Endometrium (tissue), 2 donors: ENCODE measurements at regions not wholly inside any gene's neighbourhood (a gene's known extent, or its start where the extent isn't known, plus 50 kb on each side); places are given as distances from the start of the nearest gene placed in this dataset.
"Not testable (repeated sequence)": the region's sequence is repeated elsewhere in the genome, so short reads cannot be mapped to it uniquely, and the experiment has no call there.

ENCODE experiments used
- FAIRE-seq: peaks from 2 replicates; lab custom pipeline; 2012; peaks lifted over from hg19 to GRCh38; lab: Jason Lieb, UNC
- donor health status: control.
- donor health status: control.

DNA sequence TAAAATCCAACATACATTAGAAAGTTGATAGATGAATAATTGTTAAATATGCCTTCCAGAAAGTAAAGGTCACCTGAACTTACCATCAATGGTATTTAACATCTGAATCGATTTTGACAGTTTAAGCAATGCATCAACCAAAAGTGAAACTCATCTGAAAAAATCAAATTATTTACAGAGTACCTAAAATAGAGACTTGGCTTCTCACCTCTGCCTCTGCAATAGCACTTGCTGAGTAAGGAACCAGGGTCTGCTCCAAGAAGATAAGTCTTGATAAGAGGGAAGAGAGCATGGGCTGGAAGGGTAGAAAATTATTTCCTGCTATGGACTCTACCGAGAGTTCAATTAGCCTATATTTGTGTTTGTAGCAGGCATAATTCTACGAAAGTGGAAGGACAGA is 868.3 kb downstream of the STIM2 start:
- FAIRE-seq = no peak

DNA sequence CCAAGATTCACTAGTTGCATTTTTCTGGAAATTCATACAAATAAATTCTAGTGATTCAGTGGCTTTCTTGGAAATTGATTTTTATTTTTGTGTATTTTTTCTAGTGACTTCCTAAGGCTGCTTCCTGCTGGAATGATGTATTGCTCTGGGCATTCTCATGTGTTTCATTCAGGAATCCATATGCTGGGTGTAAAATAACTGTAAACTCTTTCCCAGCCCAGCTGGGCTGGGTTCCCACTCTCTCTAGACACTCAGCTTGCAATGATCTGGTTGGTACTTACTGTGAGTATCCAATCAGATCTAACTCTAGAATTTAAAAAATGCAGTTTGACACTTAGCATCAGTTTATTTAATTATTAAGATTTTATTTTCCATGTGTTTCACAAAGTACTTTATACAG is 882.2 kb downstream of the STIM2 start:
- no peak for FAIRE-seq

DNA sequence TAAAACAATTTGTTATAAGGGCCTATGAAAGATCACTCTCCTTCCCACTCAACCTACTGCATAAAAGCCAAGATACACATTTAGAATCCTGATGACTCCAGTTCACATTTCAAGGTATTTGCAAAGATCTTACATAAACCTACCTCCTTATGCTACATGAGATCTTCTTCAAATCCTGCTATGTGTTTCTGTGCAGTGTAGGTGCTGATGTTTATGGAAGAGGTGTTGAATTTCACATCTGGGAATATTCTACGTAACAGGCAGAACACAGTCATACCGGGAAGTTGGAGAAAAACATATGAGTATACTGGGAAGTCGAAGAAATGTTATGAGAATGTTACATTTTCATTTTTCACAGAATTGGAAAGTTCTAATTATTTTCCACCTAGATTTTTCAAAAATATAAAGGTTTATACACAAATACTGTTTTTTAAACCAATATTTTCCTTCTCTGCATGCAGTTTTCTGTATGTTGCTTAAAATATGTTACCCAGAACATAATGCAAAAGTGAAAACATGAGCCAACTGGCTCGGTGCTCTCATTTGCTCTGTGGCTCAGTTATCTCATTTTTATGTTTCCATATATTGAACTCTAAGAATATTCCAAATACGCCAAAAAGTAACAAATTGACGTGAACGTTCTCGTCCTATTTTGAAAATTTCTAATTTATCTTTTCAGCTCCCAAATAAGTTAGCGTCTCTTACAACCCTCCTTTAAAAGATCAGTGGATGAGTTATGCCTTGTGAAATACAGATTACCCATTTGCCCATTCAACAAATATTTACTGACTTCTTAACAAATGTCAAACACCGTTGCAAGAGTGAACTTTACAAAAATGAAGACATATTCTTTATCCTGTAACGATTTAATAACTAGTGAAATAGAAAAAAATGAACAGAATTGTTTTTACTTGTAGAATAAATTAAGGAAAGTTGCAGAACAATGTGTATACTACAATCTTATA is 899.3 kb downstream of the STIM2 start:
- no peak for FAIRE-seq

DNA sequence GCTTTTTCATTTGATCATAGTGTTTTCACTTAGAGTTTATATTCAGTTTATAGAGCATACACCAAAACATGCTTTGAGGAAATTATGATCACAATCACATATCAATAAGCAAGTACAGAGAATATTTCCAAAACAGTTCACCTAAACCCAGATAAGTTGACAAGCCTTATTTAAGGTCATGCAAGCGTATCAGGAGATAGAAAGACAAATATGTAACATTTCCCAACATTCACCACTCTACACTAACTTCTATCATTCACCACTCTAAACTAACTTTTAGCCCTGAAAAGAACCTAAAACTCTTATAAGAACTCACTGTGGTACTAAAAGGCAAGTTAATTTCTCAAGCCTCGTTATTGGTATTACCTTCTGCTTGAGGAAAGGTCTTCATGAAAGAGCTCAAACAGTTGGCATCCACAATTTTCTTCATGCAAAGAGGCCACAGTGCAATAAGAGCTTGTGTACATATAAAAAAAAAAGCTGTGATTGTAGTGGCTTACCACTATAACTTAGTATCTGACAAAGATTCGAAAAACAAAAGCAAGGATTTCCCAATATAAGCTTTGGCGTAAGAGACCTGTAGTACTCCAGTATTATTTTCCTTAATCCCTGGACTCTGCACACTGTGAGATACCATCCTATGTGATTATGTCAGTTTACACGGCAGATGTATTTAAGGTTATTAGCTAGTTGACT is 903.3 kb downstream of the STIM2 start:
- FAIRE-seq = no peak

DNA sequence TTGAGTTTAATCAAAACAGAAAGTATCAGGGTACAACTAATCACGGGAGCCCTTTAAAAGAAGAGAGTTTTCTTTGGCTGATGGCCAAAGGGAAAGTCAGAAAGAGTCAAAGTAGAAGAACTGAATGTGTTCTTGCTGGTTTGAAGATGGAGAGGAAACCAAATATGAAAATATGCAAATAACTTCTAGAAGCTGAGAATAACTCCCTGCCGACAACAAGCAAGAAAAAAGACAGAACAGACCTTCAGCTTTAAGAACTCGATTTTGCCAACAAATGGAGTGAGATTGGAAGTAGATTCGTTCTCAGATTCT is 903.8 kb downstream of the STIM2 start:
- no peak for FAIRE-seq

DNA sequence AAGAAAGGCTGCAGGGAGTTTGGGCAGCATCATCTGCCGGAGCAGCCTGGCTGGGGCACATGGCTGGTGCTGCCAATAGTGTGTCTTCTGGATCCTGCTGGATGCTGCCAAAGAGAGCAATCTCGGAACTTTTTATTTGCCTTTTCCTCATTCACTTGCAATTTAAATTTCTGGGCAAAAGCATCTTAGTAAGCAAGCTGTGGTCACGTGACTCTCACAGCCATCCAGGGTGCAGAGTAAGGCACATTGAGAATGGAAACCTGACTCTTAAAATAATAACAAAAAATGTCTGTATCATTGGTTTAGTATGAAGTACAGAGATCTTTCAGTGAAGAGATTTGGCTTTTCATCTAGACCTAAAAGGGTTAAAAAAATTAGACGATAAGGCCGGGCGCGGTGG is 910.3 kb downstream of the STIM2 start:
- no peak for FAIRE-seq

GRCh38 chr4:27775156-27775555 is 914.5 kb downstream of the STIM2 start:
- no peak for FAIRE-seq

DNA sequence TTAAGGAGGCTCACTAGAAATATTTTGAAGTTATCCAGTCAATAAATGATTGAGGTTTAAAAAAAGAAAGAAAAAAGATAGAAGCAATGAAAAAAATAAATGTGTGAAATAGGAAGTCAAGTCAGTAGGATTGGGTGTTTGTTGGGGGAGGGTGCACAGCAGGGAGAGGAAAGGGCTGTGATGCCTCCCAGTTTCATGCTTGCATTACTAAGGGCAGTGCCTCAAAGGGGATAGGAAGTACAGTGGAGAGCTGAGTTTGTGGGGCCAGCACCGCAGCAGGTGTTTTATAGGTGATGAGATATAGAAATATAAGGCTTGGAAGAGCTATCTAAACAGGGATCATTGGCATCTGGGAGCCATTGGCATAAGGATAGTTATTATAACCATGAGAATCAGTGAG is 919.2 kb downstream of the STIM2 start:
- FAIRE-seq = no peak

DNA sequence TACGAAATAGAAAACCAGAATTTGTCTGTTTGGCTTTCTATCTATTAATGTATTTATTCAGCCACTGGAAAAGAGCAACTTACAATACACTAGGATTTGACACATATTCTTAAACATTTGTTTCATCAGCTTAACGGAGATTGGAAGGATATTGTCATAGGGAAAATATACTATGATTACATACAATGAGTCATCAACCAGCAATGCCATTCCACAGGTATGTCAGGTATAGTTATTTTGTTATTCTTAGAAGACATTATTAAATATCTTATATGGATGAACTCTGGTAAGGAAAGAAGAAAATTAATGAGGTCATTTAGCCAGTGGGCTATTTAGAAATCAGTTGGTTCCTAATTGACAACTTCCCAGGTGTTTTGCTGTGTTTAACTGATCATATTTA is 926.6 kb downstream of the STIM2 start:
- no peak for FAIRE-seq

- FAIRE-seq = no peak
These were observed 929.1 kb downstream of the STIM2 start for GRCh38 chr4:27789773-27790172.

DNA sequence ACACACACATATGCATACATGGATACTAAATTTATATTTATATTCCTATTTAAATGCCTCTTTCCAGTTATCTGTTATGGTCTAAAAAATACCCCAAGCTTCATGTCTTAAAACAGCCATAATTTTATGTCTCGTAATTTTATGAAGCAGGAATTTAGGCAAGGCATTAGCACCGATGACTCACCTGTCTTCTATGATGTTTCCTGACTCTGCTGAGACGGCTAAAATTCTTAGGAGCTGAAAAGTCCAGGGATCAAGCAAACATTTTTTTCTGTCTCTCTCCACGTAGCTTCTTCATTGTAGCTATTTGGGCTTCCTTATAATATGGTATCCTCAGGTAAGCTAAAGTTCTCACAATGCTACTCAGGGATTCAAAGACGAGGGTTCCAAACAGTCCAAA is 930.3 kb downstream of the STIM2 start:
- no peak for FAIRE-seq

GRCh38 chr4:27791640-27792039 is 931.0 kb downstream of the STIM2 start:
- no peak for FAIRE-seq

- FAIRE-seq = no peak
These were observed 946.6 kb downstream of the STIM2 start for GRCh38 chr4:27807207-27807606.

DNA sequence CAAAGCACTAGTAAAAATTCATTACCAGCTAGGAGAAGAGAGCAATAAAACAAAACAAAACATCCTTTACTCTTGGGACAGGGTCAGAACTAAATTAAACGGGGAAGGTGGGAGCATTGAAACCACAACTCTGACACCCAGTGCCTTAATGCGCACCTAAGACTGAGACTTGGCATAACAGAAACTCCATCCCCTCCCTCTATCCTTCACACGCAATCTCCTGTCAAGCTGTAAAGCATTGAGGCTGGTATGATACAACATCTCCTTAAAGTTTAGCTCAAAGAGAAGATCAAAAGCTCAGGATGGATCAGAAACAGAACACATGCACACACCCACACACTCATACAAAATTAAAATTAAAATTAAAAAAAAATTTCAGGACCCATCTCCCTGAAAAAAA is 951.3 kb downstream of the STIM2 start:
- no peak for FAIRE-seq

DNA sequence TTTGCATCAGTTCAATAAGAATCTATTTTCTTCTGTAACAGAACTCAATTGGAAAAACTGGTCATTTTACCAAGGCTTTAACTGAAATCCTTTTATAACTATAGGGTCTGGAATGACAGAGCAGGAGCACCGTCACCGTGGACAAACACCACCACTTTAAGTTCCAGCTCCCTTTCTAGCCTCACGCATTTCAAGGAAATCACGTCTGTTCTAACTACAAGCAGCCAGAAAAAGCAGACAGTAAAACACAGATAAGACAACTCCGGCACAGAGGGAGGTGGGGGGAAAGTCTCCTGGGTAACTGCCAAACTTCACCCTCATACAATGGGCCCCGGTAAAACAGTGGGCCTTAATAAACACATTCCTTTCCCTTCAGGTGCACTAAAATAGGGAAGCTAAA is 952.6 kb downstream of the STIM2 start:
- not testable (repeated sequence) for FAIRE-seq

DNA sequence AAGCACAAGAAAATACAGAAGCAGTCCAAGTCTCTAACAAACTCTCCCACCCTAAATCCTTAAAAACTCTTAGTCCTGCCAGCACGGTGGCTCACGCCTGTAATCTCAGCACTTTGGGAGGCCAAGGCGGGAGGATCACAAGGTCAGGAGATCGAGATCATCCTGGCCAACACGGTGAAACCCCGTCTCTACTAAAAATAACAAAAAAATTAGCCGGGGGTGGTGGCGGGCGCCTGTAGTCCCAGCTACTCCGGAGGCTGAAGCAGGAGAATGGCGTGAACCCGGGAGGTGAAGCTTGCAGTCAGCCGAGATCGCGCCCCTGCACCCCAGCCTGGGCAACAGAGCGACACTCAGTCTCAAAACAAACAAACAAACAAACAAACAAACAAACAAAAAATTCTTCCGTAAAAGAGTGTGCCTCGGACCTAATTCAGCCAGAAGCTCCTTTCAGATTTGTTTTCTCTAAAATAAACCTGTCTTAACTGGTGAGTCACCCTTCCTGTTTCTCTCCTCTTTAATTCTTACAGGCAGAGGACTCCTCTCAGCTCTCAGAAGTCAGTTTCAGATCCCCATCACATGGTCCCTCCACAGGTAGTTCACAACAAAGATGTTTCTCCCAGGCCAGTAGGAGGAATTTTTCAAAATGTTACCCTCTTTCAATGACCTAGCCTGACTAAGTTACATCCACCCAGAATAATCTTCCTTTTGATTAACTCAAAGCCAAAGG is 953.2 kb downstream of the STIM2 start:
- FAIRE-seq = not testable (repeated sequence)

DNA sequence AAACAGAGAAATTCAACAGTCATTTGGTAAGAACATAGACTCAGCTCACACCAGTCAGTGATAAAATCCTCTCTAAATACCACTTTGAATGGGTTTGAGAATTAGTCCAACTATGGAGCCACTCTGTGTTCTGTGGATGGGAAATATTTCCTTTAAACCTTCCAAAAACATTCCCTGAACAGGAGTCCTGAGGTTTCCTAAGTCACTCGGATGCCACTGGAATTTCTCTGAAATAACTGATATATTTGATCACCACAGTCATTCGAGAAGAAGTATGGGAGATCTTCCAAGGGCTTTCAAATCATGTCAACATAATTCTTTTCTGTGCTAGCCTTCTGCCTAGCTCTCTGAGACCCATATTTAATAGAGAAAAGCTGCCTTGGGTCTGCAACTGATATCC is 958.6 kb downstream of the STIM2 start:
- no peak for FAIRE-seq

DNA sequence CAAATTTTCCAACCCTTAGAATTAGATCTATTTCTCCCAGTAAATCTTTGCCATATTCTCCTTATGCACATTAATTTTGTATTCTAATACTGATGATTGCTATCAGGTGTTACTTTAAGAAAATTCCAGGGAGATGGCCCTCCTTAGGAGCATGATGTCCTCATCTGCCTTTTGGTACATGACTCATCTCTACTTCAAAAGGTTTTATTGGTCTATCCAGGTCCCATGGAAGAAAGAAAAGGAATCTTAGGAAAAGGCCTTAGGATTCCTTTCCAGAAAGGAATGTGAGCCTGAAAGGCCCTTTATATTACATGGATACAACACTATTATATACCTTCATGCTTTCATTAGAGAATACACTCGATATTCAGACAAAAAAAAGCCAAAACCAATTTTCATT is 968.2 kb downstream of the STIM2 start:
- no peak for FAIRE-seq

GRCh38 chr4:27830251-27830650 is 969.6 kb downstream of the STIM2 start:
- no peak for FAIRE-seq

- no peak for FAIRE-seq
These were observed 975.2 kb downstream of the STIM2 start for GRCh38 chr4:27835851-27836250.

DNA sequence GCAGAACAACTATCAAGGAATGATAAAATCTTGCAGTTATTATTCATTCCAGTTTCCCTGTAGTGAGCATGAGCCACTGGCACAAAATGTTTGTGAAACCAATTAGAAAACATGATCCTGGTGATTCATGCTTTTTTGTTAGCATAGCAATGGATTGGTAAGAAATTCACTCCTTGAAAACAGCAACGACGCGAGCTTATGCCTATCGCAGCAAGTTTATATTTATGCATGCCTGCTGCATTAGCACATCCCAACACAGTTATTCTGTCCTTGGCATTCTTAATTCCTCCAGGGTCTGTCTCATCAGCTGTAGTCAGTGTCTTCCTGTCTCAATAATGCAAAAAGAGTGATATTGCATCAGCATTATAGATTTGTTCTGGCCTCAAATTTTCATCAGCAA is 975.9 kb downstream of the STIM2 start:
- no peak for FAIRE-seq

DNA sequence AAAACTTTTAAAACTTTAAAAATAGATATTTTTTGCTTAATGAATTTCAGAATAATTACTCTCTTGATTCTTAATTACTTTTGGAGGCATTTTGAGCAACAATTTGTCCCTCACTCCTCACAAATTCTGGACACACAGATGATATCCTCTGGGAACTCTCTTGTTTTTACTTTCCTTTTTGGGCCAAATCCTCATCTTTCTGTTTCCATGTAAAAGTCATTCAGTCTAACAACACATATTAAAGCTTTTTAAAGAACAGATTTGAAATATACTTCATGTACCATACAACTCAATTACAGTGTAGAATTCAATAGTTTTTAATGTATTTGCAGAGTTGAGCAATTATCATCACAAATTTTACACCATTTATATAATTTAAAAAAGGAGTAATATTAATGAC is 983.1 kb downstream of the STIM2 start:
- FAIRE-seq = no peak

- no peak for FAIRE-seq
These were observed 983.7 kb downstream of the STIM2 start for GRCh38 chr4:27844376-27844775.
